HG02981 (cell line): ENCODE measurements at regions not wholly inside any gene's neighbourhood (a gene's known extent, or its start where the extent isn't known, plus 50 kb on each side); places are given as distances from the start of the nearest gene placed in this dataset.

Experiments used
- ATAC-seq: cut with Tn5 transposase; IDR thresholded peaks from one replicate; pipeline ENCODE4 v1.9.1; 2021; ENCODE audit warnings: mild to moderate bottlenecking, moderate library complexity; ENCODE audit not compliant: unreplicated experiment

GRCh38 chr4:22220965-22221364 lies 272.4 kb upstream of the KCNIP4 start:
- no peak for ATAC-seq

GRCh38 chr4:22217480-22217879 lies 268.9 kb upstream of the KCNIP4 start:
- no peak for ATAC-seq

GRCh38 chr4:22216278-22216677 lies 267.7 kb upstream of the KCNIP4 start:
- no peak for ATAC-seq

- ATAC-seq, result no peak
Observed at GRCh38 chr4:22215084-22215483, 266.5 kb upstream of the KCNIP4 start.

GRCh38 chr4:22203711-22204011 lies 255.1 kb upstream of the KCNIP4 start:
- no peak for ATAC-seq

- no peak for ATAC-seq
Observed at GRCh38 chr4:22202975-22203710, 254.6 kb upstream of the KCNIP4 start.

- no peak for ATAC-seq
Observed at GRCh38 chr4:22202246-22202974, 253.8 kb upstream of the KCNIP4 start.

- ATAC-seq, result no peak
Observed at GRCh38 chr4:22201256-22201655, 252.7 kb upstream of the KCNIP4 start.

GRCh38 chr4:22196551-22196950 lies 248.0 kb upstream of the KCNIP4 start:
- ATAC-seq, result no peak

- ATAC-seq, result no peak
Observed at GRCh38 chr4:22192084-22192511, 243.5 kb upstream of the KCNIP4 start.

GRCh38 chr4:22191565-22191964 lies 243.0 kb upstream of the KCNIP4 start:
- no peak for ATAC-seq

GRCh38 chr4:22190855-22191254 lies 242.3 kb upstream of the KCNIP4 start:
- ATAC-seq, result no peak

GRCh38 chr4:22187203-22187820 lies 238.7 kb upstream of the KCNIP4 start:
- ATAC-seq, result no peak

- ATAC-seq, result no peak
Observed at GRCh38 chr4:22181736-22182135, 233.2 kb upstream of the KCNIP4 start.

GRCh38 chr4:22179124-22179874 lies 230.7 kb upstream of the KCNIP4 start:
- no peak for ATAC-seq

GRCh38 chr4:22174640-22175039 lies 226.1 kb upstream of the KCNIP4 start:
- ATAC-seq, result no peak

- no peak for ATAC-seq
Observed at GRCh38 chr4:22170353-22170752, 221.8 kb upstream of the KCNIP4 start.

GRCh38 chr4:22167201-22167600 lies 218.6 kb upstream of the KCNIP4 start:
- ATAC-seq, result no peak

- ATAC-seq, result no peak
Observed at GRCh38 chr4:22162454-22162853, 213.9 kb upstream of the KCNIP4 start.

- ATAC-seq, result no peak
Observed at GRCh38 chr4:22130741-22131140, 182.2 kb upstream of the KCNIP4 start.

- no peak for ATAC-seq
Observed at GRCh38 chr4:22129454-22130029, 181.0 kb upstream of the KCNIP4 start.
